HG02884 (cell line): ENCODE measurements at regions not wholly inside any gene's neighbourhood (a gene's known extent, or its start where the extent isn't known, plus 50 kb on each side); places are given as distances from the start of the nearest gene placed in this dataset.

Experiments
- ATAC-seq: cut with Tn5 transposase; IDR thresholded peaks from one replicate; pipeline ENCODE4 v1.9.1; 2021; ENCODE audit warnings: mild to moderate bottlenecking, moderate library complexity; ENCODE audit not compliant: unreplicated experiment

- ATAC-seq, result no peak
Measured at GRCh38 chr14:96931751-96932150, 134.6 kb downstream of the VRK1 start.

GRCh38 chr14:96934638-96935330 is 137.6 kb downstream of the VRK1 start:
- ATAC-seq, result no peak

- ATAC-seq, result no peak
Measured at GRCh38 chr14:96938946-96939345, 141.8 kb downstream of the VRK1 start.

- ATAC-seq, result no peak
Measured at GRCh38 chr14:96940009-96940408, 142.8 kb downstream of the VRK1 start.

- ATAC-seq, result no peak
Measured at GRCh38 chr14:96944297-96944696, 147.1 kb downstream of the VRK1 start.

- no peak for ATAC-seq
Measured at GRCh38 chr14:96945721-96946120, 148.5 kb downstream of the VRK1 start.

- ATAC-seq, result no peak
Measured at GRCh38 chr14:96949594-96949993, 152.4 kb downstream of the VRK1 start.

GRCh38 chr14:96951511-96951910 is 154.3 kb downstream of the VRK1 start:
- no peak for ATAC-seq

GRCh38 chr14:96953087-96953874 is 156.1 kb downstream of the VRK1 start:
- ATAC-seq, result no peak

GRCh38 chr14:96953875-96954185 is 156.6 kb downstream of the VRK1 start:
- no peak for ATAC-seq

- no peak for ATAC-seq
Measured at GRCh38 chr14:96956464-96957239, 159.5 kb downstream of the VRK1 start.

GRCh38 chr14:96958057-96958456 is 160.9 kb downstream of the VRK1 start:
- ATAC-seq, result no peak

GRCh38 chr14:96959992-96960391 is 162.8 kb downstream of the VRK1 start:
- no peak for ATAC-seq

GRCh38 chr14:96960598-96961116 is 163.5 kb downstream of the VRK1 start:
- ATAC-seq, result no peak

- ATAC-seq, result no peak
Measured at GRCh38 chr14:96961895-96962294, 164.7 kb downstream of the VRK1 start.

- no peak for ATAC-seq
Measured at GRCh38 chr14:96962337-96962736, 165.2 kb downstream of the VRK1 start.

- no peak for ATAC-seq
Measured at GRCh38 chr14:96964726-96965415, 167.7 kb downstream of the VRK1 start.

GRCh38 chr14:96965885-96966595 is 168.9 kb downstream of the VRK1 start:
- no peak for ATAC-seq

- no peak for ATAC-seq
Measured at GRCh38 chr14:96975116-96975515, 177.9 kb downstream of the VRK1 start.

GRCh38 chr14:96978525-96979272 is 181.5 kb downstream of the VRK1 start:
- no peak for ATAC-seq
